ENCODE measurements at regions not wholly inside any gene's neighbourhood (a gene's known extent, or its start where the extent isn't known, plus 50 kb on each side); places are given as distances from the start of the nearest gene placed in this dataset.

DNA sequence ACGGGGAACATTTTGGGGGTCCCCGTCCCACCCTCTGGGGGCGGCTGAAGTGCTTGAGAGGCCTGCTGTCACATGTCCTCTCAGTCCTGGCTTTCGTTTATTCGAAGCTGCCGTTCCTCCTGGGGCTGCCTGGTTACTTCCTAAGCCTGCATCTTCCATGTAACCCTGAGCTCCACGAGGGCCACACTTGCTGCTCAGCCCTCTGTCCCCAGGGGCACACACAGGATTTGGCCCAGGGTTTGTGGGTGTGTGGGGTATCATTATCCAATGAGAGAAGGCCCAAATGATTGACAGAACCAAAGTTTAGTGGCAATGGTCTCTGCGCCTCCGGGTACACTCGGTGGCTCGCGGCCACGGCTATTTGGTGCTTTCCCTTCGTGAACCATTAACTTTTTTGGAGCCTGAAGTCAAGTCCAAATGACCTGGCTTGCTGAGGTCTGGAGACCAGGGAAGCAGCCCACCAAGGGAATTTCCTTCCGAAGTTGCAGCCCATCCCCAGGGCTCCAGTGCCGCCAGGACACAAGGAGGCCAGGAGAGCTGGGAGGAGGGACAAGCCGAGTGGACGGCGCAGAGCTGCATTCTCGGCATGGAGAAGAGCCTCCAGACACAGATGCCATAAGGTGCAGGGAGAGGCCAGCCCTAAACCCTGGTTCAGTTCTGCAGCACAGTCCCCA, 131.4 kb upstream of the FOXF1 start:
- Mint-ChIP-seq H3K27me3 (ENCODE audit: low read depth, poor library complexity) (peaks cover 33% of the 10 kb centered on the region), H3K9me3 (peaks cover 15% of the 10 kb centered on the region), H3K36me3 (ENCODE audit: low read depth) (peaks cover 12% of the 10 kb centered on the region), H3K4me3 (no peak overlapping the region), H3K4me1 (peaks cover 31% of the 10 kb centered on the region), H3K27ac (no peak overlapping the region)
- TF ChIP-seq, protein P1, sequence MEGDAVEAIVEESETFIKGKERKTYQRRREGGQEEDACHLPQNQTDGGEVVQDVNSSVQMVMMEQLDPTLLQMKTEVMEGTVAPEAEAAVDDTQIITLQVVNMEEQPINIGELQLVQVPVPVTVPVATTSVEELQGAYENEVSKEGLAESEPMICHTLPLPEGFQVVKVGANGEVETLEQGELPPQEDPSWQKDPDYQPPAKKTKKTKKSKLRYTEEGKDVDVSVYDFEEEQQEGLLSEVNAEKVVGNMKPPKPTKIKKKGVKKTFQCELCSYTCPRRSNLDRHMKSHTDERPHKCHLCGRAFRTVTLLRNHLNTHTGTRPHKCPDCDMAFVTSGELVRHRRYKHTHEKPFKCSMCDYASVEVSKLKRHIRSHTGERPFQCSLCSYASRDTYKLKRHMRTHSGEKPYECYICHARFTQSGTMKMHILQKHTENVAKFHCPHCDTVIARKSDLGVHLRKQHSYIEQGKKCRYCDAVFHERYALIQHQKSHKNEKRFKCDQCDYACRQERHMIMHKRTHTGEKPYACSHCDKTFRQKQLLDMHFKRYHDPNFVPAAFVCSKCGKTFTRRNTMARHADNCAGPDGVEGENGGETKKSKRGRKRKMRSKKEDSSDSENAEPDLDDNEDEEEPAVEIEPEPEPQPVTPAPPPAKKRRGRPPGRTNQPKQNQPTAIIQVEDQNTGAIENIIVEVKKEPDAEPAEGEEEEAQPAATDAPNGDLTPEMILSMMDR (IDR thresholded peaks at IDR 0.05), result no peak
- DNase-seq, result no peak

DNA sequence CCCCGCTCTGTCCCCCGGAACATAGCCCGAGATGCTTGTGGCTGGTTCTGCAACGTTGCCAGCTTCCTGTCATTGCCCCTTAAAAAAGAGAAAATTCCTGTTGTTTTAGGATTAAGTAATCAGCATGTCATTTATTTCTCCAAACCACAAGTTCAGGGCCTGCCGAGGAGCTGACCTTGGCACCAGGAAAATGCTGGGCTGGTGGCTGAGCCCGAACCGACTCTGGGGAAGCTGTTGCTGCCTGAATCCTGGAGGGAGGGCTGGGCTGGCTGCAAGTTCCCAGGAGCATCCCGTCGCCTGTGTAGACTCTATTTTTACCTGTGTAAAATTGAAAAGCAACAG, 130.9 kb upstream of the FOXF1 start:
- TF ChIP-seq, protein P1 (IDR thresholded peaks at IDR 0.05), result no peak
- peaks cover 10% of the 10 kb centered on the region for H3K36me3 Mint-ChIP-seq (ENCODE audit: low read depth)
- DNase-seq, result no peak
- H3K4me1 Mint-ChIP-seq, result peaks cover 33% of the 10 kb centered on the region
- peaks cover 10% of the 10 kb centered on the region for H3K9me3 Mint-ChIP-seq
- peaks cover 34% of the 10 kb centered on the region for H3K27me3 Mint-ChIP-seq (ENCODE audit: low read depth, poor library complexity)
- no peak overlapping the region for H3K4me3 Mint-ChIP-seq
- H3K27ac Mint-ChIP-seq, result no peak overlapping the region

DNA sequence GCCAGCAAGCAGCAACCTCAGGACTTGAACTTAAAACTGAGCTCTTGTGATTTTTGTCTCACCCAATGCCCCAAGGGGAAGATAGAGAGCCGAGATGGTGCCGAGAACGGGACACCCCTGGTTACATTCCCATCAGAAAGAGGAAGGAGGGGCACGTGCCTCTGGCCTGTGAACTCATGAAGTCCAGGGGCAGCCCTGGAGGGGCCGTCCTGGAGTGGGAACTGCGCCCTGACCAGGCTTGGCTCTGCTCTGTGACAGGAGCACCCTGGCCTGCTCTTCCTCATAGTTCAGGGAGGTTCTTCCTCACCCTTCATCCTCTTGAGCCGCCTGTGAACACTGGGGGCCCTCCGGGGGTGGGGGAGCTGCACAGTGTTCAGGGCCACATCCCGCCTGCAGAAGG, 130.3 kb upstream of the FOXF1 start:
- H3K9me3 Mint-ChIP-seq, result peaks cover 5% of the 10 kb centered on the region
- H3K36me3 Mint-ChIP-seq (ENCODE audit: low read depth), result peaks cover 5% of the 10 kb centered on the region
- no peak overlapping the region for H3K27ac Mint-ChIP-seq
- H3K4me3 Mint-ChIP-seq, result no peak overlapping the region
- TF ChIP-seq, protein P1 (IDR thresholded peaks at IDR 0.05), result no peak
- H3K27me3 Mint-ChIP-seq (ENCODE audit: low read depth, poor library complexity), result peaks cover 38% of the 10 kb centered on the region
- no peak for DNase-seq
- peaks cover 33% of the 10 kb centered on the region for H3K4me1 Mint-ChIP-seq

DNA sequence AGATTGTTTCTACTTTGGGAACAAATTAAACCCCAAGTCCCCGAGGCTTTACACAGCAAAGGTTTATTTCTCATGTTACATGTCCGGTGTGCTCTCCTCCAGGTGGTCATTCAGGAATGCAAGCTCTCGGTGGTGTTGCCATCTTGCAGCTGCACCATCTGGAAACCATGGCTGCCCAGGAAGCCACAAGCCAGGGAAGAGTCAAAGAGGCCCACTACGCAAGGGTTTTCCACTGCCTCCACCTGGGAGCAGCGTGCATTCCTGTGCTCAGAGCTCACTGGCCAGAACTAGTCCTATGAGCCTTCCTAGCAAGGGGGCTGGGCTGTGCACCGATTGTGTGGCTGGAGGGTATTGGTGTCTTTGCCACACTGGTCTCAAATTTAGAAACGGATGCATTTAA, 128.8 kb upstream of the FOXF1 start:
- no peak for DNase-seq
- Mint-ChIP-seq H3K27me3 (ENCODE audit: low read depth, poor library complexity) (peaks cover 35% of the 10 kb centered on the region), H3K9me3 (no peaks in the 10 kb centered on the region), H3K4me3 (no peak overlapping the region), H3K27ac (peak overlapping the region; percentile 77), H3K4me1 (peaks cover 33% of the 10 kb centered on the region), H3K36me3 (ENCODE audit: low read depth) (no peaks in the 10 kb centered on the region)
- TF ChIP-seq, protein P1 (IDR thresholded peaks at IDR 0.05), result no peak

DNA sequence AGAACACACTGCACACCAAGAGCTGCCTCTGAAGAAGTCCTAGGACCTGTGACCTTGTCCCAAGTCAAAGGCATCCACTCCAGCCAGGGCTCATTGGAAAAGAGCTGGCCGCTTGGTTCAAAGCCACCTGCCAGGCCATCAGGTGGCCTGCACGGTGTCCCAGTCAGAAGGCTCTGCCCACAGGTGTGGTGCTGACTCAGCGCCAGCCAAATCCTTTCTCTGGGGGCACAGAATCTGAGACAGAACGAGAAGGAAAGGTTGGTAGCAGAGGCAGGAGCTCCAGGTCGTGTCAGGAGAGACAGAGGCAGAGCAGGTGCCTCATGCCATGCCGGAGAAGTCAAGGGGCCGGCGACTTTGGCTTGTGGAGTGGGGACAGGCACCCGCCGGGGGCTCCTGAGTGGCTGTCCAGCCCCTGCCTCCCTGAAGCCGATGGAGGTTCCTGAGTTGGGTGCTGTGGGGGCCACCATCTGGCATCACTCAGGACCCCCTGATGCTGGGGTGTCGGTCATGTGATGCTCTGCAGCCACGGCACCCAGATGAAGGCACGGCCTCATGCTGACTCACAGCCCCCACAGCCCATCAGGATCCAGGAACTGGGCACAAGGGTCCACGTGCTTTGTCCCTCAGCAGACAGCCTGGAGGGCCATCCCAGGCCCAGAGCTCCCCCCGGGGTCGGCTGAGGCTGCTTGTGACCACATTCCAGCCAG, 128.1 kb upstream of the FOXF1 start:
- Mint-ChIP-seq H3K9me3 (no peaks in the 10 kb centered on the region), H3K36me3 (ENCODE audit: low read depth) (no peaks in the 10 kb centered on the region), H3K27me3 (ENCODE audit: low read depth, poor library complexity) (peaks cover 35% of the 10 kb centered on the region), H3K4me1 (peaks cover 33% of the 10 kb centered on the region), H3K27ac (no peak overlapping the region), H3K4me3 (no peak overlapping the region)
- TF ChIP-seq, protein P1 (IDR thresholded peaks at IDR 0.05), result no peak
- no peak for DNase-seq

Measured in nephron progenitor cell (in vitro differentiated cells).